Right cardiac atrium (tissue), 5 donors: ENCODE measurements at regions not wholly inside any gene's neighbourhood (a gene's known extent, or its start where the extent isn't known, plus 50 kb on each side); places are given as distances from the start of the nearest gene placed in this dataset.
"Not testable (repeated sequence)": the region's sequence is repeated elsewhere in the genome, so short reads cannot be mapped to it uniquely, and the experiment has no call there.

Source experiments
- ATAC-seq, 2 donors: fragments of 200-7000 bp; cut with Tn5 transposase; one replicate each; pipeline versions ENCODE4 v1.8.0 to v1.9.1; 2020; ENCODE audit warnings: moderate library complexity in 2 of 2, mild to moderate bottlenecking in 1 of 2
- DNase-seq, 3 donors: peaks; one replicate each; pipeline ENCODE4 v3.0.0-alpha.2; 2020
- H3K27ac ChIP-seq: one replicate; pipeline ENCODE4 v1.5.1; 2013; ENCODE audit warnings: mild to moderate bottlenecking, low read length, control low read depth, moderate library complexity
- H3K27me3 ChIP-seq: one replicate; pipeline ENCODE4 v1.6.1; 2013; ENCODE audit not compliant: control insufficient read depth, insufficient read depth
- H3K4me1 ChIP-seq: one replicate; pipeline ENCODE4 v1.6.1; 2013; ENCODE audit warnings: low read length; ENCODE audit not compliant: control insufficient read depth, insufficient read depth
- H3K4me3 ChIP-seq: one replicate; pipeline ENCODE4 v1.5.1; 2013; ENCODE audit warnings: low read length, control low read depth
- H3K9me3 ChIP-seq: one replicate; pipeline ENCODE4 v1.6.1; 2013; ENCODE audit warnings: low read length; ENCODE audit not compliant: control insufficient read depth
- WGBS: extraction: QIAGEN DNeasy Blood & Tissue Kit; methylation state at CpG from one replicate; pipeline ENCODE4 v1.1.7; 2013; 5-methylcytosine and 5-hydroxymethylcytosine counted together
- intact Hi-C, 4 donors: fragments of 100-400 bp; cut with DNase I; formaldehyde crosslinking; loops; one replicate each; pipeline versions ENCODE4 v1.11.0 to v1.14.0; 2022 to 2023
- donor health status: healthy with polysubstance abuse.
- donor health status: DM: no; HTN: yes; CAD: no.
- donor health status: DM: no; HTN: no; CAD: no.
- donor health status: DM: no; HTN: yes; CAD: no; lungs with severe emphysema.
- donor health status: DM: yes; HTN: yes; CAD: no.

GRCh38 chr7:80047032-80047431 lies 87.6 kb upstream of the GNAI1 start:
- DNase-seq (no peak), ATAC-seq (no peak)
- no peak overlapping the region for H3K4me3 ChIP-seq
- H3K27ac ChIP-seq = no peak overlapping the region
- WGBS = 82% methylated on average over 1 of the region's 1 CpG
- H3K27me3 ChIP-seq = no peaks in the 10 kb centered on the region
- no peaks in the 10 kb centered on the region for H3K4me1 ChIP-seq
- H3K9me3 ChIP-seq = no peaks in the 10 kb centered on the region
- intact Hi-C loops = no loop called here

- Histone ChIP-seq H3K27me3 (no peaks in the 10 kb centered on the region), H3K27ac (no peak overlapping the region), H3K4me3 (no peak overlapping the region), H3K4me1 (no peaks in the 10 kb centered on the region), H3K9me3 (no peaks in the 10 kb centered on the region)
- DNase-seq = no peak
- 95% methylated on average over 4 of the region's 4 CpGs for WGBS
- no peak for ATAC-seq
- intact Hi-C loops = no loop called here
Measured at GRCh38 chr7:80044796-80045195, 89.8 kb upstream of the GNAI1 start.

- ATAC-seq (no peak), DNase-seq (no peak)
- Histone ChIP-seq H3K27ac (no peak overlapping the region), H3K4me3 (no peak overlapping the region), H3K9me3 (no peaks in the 10 kb centered on the region), H3K27me3 (no peaks in the 10 kb centered on the region), H3K4me1 (no peaks in the 10 kb centered on the region)
- intact Hi-C loops = no loop called here
- WGBS = 94% methylated on average over 3 of the region's 3 CpGs
Measured at GRCh38 chr7:80040752-80041151, 93.9 kb upstream of the GNAI1 start.

GRCh38 chr7:80040335-80040734 lies 94.3 kb upstream of the GNAI1 start:
- no peak overlapping the region for H3K4me3 ChIP-seq
- no peak for ATAC-seq
- WGBS = 83% methylated on average over 2 of the region's 2 CpGs
- no peak for DNase-seq
- H3K4me1 ChIP-seq = no peaks in the 10 kb centered on the region
- intact Hi-C loops = no loop called here
- no peaks in the 10 kb centered on the region for H3K9me3 ChIP-seq
- H3K27me3 ChIP-seq = no peaks in the 10 kb centered on the region
- H3K27ac ChIP-seq = no peak overlapping the region

- H3K4me3 ChIP-seq = no peak overlapping the region
- no peaks in the 10 kb centered on the region for H3K4me1 ChIP-seq
- DNase-seq (no peak), ATAC-seq (no peak)
- no peak overlapping the region for H3K27ac ChIP-seq
- intact Hi-C loops = no loop called here
- WGBS = 60% methylated on average over 5 of the region's 5 CpGs
- no peaks in the 10 kb centered on the region for H3K9me3 ChIP-seq
- no peaks in the 10 kb centered on the region for H3K27me3 ChIP-seq
Measured at GRCh38 chr7:80039251-80039884, 95.3 kb upstream of the GNAI1 start.

GRCh38 chr7:80037689-80038088 lies 96.9 kb upstream of the GNAI1 start:
- ATAC-seq = no peak
- intact Hi-C loops = no loop called here
- H3K4me3 ChIP-seq = no peak overlapping the region
- 76% methylated on average over 2 of the region's 2 CpGs for WGBS
- no peak overlapping the region for H3K27ac ChIP-seq
- no peaks in the 10 kb centered on the region for H3K4me1 ChIP-seq
- H3K27me3 ChIP-seq = no peaks in the 10 kb centered on the region
- H3K9me3 ChIP-seq = no peaks in the 10 kb centered on the region
- DNase-seq = no peak

- Histone ChIP-seq H3K4me1 (no peaks in the 10 kb centered on the region), H3K9me3 (no peaks in the 10 kb centered on the region), H3K27me3 (no peaks in the 10 kb centered on the region), H3K27ac (no peak overlapping the region), H3K4me3 (no peak overlapping the region)
- intact Hi-C loops = no loop called here
- ATAC-seq (no peak), DNase-seq (no peak)
- 66% methylated on average over 2 of the region's 2 CpGs for WGBS
Measured at GRCh38 chr7:80036107-80036506, 98.5 kb upstream of the GNAI1 start.

GRCh38 chr7:80028717-80029116 lies 105.9 kb upstream of the GNAI1 start:
- ATAC-seq (no peak), DNase-seq (no peak)
- no peaks in the 10 kb centered on the region for H3K27me3 ChIP-seq
- H3K27ac ChIP-seq = no peak overlapping the region
- 65% methylated on average over 3 of the region's 3 CpGs for WGBS
- intact Hi-C loops = no loop called here
- H3K4me1 ChIP-seq = no peaks in the 10 kb centered on the region
- no peak overlapping the region for H3K4me3 ChIP-seq
- no peaks in the 10 kb centered on the region for H3K9me3 ChIP-seq

GRCh38 chr7:80027611-80028173 lies 106.9 kb upstream of the GNAI1 start:
- no peaks in the 10 kb centered on the region for H3K9me3 ChIP-seq
- no peaks in the 10 kb centered on the region for H3K4me1 ChIP-seq

GRCh38 chr7:80026766-80027165 lies 107.9 kb upstream of the GNAI1 start:
- H3K4me3 ChIP-seq = no peak overlapping the region
- 84% methylated on average over 4 of the region's 4 CpGs for WGBS
- no peak for ATAC-seq
- no peak for DNase-seq
- no peaks in the 10 kb centered on the region for H3K4me1 ChIP-seq
- no peaks in the 10 kb centered on the region for H3K27me3 ChIP-seq
- H3K27ac ChIP-seq = no peak overlapping the region
- H3K9me3 ChIP-seq = no peaks in the 10 kb centered on the region
- intact Hi-C loops = no loop called here

More at GRCh38 chr7:80027611-80028173, 106.9 kb upstream of the GNAI1 start:
- no peak overlapping the region for H3K27ac ChIP-seq
- DNase-seq (no peak), ATAC-seq (no peak)
- intact Hi-C loops = no loop called here
- no peak overlapping the region for H3K4me3 ChIP-seq
- H3K27me3 ChIP-seq = no peaks in the 10 kb centered on the region
- WGBS = 67% methylated on average over 4 of the region's 4 CpGs

- H3K4me3 ChIP-seq, ATAC-seq, H3K4me1 ChIP-seq, intact Hi-C loops, H3K9me3 ChIP-seq, H3K27me3 ChIP-seq, H3K27ac ChIP-seq: not testable (repeated sequence)
- DNase-seq = peak in 1 of 3 donors; percentile 7
- 74% methylated on average over 5 of the region's 5 CpGs for WGBS
Measured at GRCh38 chr7:80020277-80020676, 114.4 kb upstream of the GNAI1 start.

- H3K4me3 ChIP-seq, H3K4me1 ChIP-seq, H3K9me3 ChIP-seq, H3K27me3 ChIP-seq, ATAC-seq, H3K27ac ChIP-seq: not testable (repeated sequence)
- peak in 1 of 3 donors; percentile 10 for DNase-seq
- 74% methylated on average over 4 of the region's 4 CpGs for WGBS
- intact Hi-C loops = loop anchor here in 1 of 4 donors (10.0 kb wide), 1 partner anchor 745 kb away; no protein-coding TSS in a partner anchor
Measured at GRCh38 chr7:80019809-80020207, 114.8 kb upstream of the GNAI1 start.
